ENCODE measurements at regions not wholly inside any gene's neighbourhood (a gene's known extent, or its start where the extent isn't known, plus 50 kb on each side); places are given as distances from the start of the nearest gene placed in this dataset.
"Not testable (repeated sequence)": the region's sequence is repeated elsewhere in the genome, so short reads cannot be mapped to it uniquely, and the experiment has no call there.

- no peak for TF ChIP-seq CTCF (IDR thresholded peaks at IDR 0.05; ENCODE audit: low read depth, low read length)
- H3K4me3 ChIP-seq (ENCODE audit: low read depth, low read length) = no peak overlapping the region
These were observed 80.1 kb downstream of the IGLL1 start for GRCh38 chr22:23499845-23500500.

- H3K4me3 ChIP-seq (ENCODE audit: low read depth, low read length) = no peak overlapping the region
- TF ChIP-seq CTCF (IDR thresholded peaks at IDR 0.05; ENCODE audit: low read depth, low read length) = no peak
These were observed 81.0 kb downstream of the IGLL1 start for GRCh38 chr22:23498811-23499798.

DNA sequence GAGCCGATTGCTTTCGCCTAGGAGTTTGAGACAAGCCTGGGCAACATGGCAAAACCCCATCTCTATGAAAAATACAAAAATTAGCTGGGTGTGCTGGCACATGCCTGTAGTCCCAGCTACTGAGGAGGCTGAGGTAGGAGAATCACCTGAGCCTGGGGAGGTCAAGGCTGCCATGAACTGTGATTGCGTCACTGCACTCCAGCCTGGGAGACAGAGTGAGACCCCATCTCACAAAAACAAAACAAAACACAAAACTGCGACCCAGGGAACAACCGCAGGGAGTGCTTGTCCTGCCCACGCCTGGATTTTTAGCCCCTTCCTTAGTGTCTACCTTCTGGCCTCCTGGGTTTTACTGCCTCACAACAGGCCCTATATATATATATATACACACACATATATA, 82.2 kb downstream of the IGLL1 start:
- not testable (repeated sequence) for H3K4me3 ChIP-seq (ENCODE audit: low read depth, low read length)

- TF ChIP-seq CTCF (IDR thresholded peaks at IDR 0.05; ENCODE audit: low read depth, low read length) = no peak
- no peak overlapping the region for H3K4me3 ChIP-seq (ENCODE audit: low read depth, low read length)
These were observed 82.8 kb downstream of the IGLL1 start for GRCh38 chr22:23497016-23497885.

DNA sequence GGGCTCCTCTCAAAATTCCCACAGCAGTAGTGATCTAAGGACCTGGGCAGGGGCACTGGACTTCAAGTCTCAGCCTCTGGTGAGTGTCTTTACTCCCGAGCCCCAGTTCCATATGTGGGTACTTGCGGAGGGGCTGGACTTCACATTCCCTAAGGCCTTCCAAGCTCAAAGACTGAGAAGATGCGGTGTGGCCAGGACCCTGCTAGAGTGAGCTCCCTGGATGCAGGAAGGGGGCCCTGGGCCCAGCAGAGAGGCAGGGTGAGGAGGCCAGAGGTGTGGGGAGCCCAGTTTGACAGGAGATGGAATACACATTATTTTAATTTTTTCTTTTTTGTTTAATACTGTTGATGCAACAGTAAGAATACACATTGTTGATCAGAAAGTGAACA, 83.7 kb downstream of the IGLL1 start:
- no peak for TF ChIP-seq CTCF (IDR thresholded peaks at IDR 0.05; ENCODE audit: low read depth, low read length)
- H3K4me3 ChIP-seq (ENCODE audit: low read depth, low read length) = no peak overlapping the region

GRCh38 chr22:23495614-23496444, 84.3 kb downstream of the IGLL1 start:
- no peak overlapping the region for H3K4me3 ChIP-seq (ENCODE audit: low read depth, low read length)
- TF ChIP-seq CTCF (IDR thresholded peaks at IDR 0.05; ENCODE audit: low read depth, low read length) = no peak

GRCh38 chr22:23494930-23495266, 85.2 kb downstream of the IGLL1 start:
- TF ChIP-seq CTCF (IDR thresholded peaks at IDR 0.05; ENCODE audit: low read depth, low read length) = no peak
- no peak overlapping the region for H3K4me3 ChIP-seq (ENCODE audit: low read depth, low read length)

All from WI38 (cell line).